MM.1S (cell line): ENCODE measurements at regions not wholly inside any gene's neighbourhood (a gene's known extent, or its start where the extent isn't known, plus 50 kb on each side); places are given as distances from the start of the nearest gene placed in this dataset.

Experiments used
- DNase-seq: peaks from one replicate; pipeline ENCODE4 v3.0.0-alpha.2; 2015
- H2AFZ ChIP-seq: fragments of 300-600 bp; sonication (generic); 2 replicates; pipeline ENCODE4 v1.6.0; 2016; ENCODE audit warnings: antibody characterized with exemption, low read length
- H3F3A ChIP-seq: fragments of 300-600 bp; sonication (generic); 2 replicates; pipeline ENCODE4 v1.6.1; 2016; ENCODE audit warnings: mild to moderate bottlenecking, antibody characterized with exemption, low read length, moderate library complexity, mixed read lengths; ENCODE audit not compliant: insufficient read depth
- H3K27ac ChIP-seq: fragments of 300-600 bp; sonication (generic); 2 replicates; pipeline ENCODE4 v1.5.1; 2016; ENCODE audit warnings: mild to moderate bottlenecking, low read length
- H3K27me3 ChIP-seq: fragments of 300-600 bp; sonication (generic); replicated peaks from 2 replicates; pipeline ENCODE4 v1.6.0; 2016; ENCODE audit warnings: low read length; ENCODE audit not compliant: insufficient read depth
- H3K36me3 ChIP-seq: fragments of 300-600 bp; sonication (generic); replicated peaks from 2 replicates; pipeline ENCODE4 v1.6.1; 2016; ENCODE audit warnings: mild to moderate bottlenecking, low read length, mixed read lengths; ENCODE audit not compliant: insufficient read depth
- H3K4me1 ChIP-seq: fragments of 300-600 bp; sonication (generic); 2 replicates; pipeline ENCODE4 v1.6.1; 2016; ENCODE audit warnings: low read length, mixed read lengths
- H3K4me2 ChIP-seq: fragments of 300-600 bp; sonication (generic); 2 replicates; pipeline ENCODE4 v1.6.0; 2016; ENCODE audit warnings: low read depth, low read length
- H3K4me3 ChIP-seq: fragments of 300-600 bp; sonication (generic); 2 replicates; pipeline ENCODE4 v1.5.1; 2016; ENCODE audit warnings: low read length, mixed read lengths
- H3K79me2 ChIP-seq: fragments of 300-600 bp; sonication (generic); 2 replicates; pipeline ENCODE4 v1.6.1; 2016; ENCODE audit warnings: mixed run types, low read length, mixed read lengths
- H3K9ac ChIP-seq: fragments of 300-600 bp; sonication (generic); 2 replicates; pipeline ENCODE4 v1.6.1; 2016; ENCODE audit warnings: low read length, mixed read lengths
- H3K9me2 ChIP-seq: fragments of 300-600 bp; sonication (generic); replicated peaks from 2 replicates; pipeline ENCODE4 v1.6.1; 2016; ENCODE audit warnings: mild to moderate bottlenecking, low read length, mixed read lengths; ENCODE audit not compliant: insufficient read depth
- H3K9me3 ChIP-seq: fragments of 300-600 bp; sonication (generic); replicated peaks from 2 replicates; pipeline ENCODE4 v1.6.1; 2016; ENCODE audit warnings: mild to moderate bottlenecking, low read length, mixed read lengths; ENCODE audit not compliant: insufficient read depth
- H4K20me1 ChIP-seq: fragments of 300-600 bp; sonication (generic); 2 replicates; pipeline ENCODE4 v1.6.1; 2016; ENCODE audit warnings: mild to moderate bottlenecking, low read length, moderate library complexity, mixed read lengths; ENCODE audit not compliant: insufficient read depth
- CTCF ChIP-seq: fragments of 300-600 bp; sonication (generic); IDR thresholded peaks from 2 replicates; pipeline ENCODE4 v1.5.1; 2016; ENCODE audit warnings: antibody characterized with exemption, low read length, mixed read lengths
- EZH2 ChIP-seq: fragments of 300-600 bp; sonication (generic); optimal IDR thresholded peaks from 2 replicates; pipeline ENCODE3; 2017; ENCODE audit warnings: low read depth, mild to moderate bottlenecking, antibody characterized with exemption, low read length, mixed read lengths
- EZH2phosphoT487 ChIP-seq: fragments of 300-600 bp; sonication (generic); IDR thresholded peaks from 2 replicates; pipeline ENCODE4 v1.6.1; 2018; ENCODE audit warnings: antibody characterized with exemption, low read length

GRCh38 chr1:103239034-103239433, 130.7 kb upstream of the COL11A1 start:
- Histone ChIP-seq H4K20me1 (no peaks in the 10 kb centered on the region), H3K27ac (no peak overlapping the region), H3K4me3 (no peak overlapping the region), H3K4me1 (no peaks in the 10 kb centered on the region), H3K79me2 (no peaks in the 10 kb centered on the region), H3K36me3 (no peaks in the 10 kb centered on the region), H3F3A (no peaks in the 10 kb centered on the region), H3K4me2 (no peak overlapping the region), H3K9me2 (no peaks in the 10 kb centered on the region), H3K9ac (no peak overlapping the region), H2AFZ (no peak overlapping the region), H3K27me3 (no peaks in the 10 kb centered on the region), H3K9me3 (no peaks in the 10 kb centered on the region)
- DNase-seq = no peak
- TF ChIP-seq EZH2 = no peak
- TF ChIP-seq EZH2phosphoT487 = no peak
- no peak for TF ChIP-seq CTCF

GRCh38 chr1:103230061-103230460, 121.7 kb upstream of the COL11A1 start:
- H3K9ac ChIP-seq = no peak overlapping the region

DNA sequence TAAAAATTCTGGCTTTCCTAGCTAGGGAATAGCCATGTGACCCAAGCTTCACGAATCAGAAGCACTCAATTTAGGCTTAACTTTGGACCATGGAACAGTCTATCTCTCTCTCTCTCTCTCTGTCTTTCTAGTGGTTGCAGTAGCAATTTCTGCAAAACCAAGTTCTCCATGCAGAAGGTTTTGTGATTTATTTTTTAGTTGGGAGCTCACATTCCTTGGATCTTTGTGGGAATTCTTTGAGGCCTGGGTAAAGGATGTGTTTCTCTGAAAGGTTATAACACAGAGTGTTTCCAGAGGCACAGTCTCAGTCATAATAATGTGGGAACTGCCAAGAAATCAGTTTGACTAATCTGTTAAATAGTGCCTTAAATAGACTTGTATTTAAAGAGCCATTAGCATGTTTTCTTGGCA, 112.3 kb upstream of the COL11A1 start:
- no peak overlapping the region for H2AFZ ChIP-seq
- no peak overlapping the region for H3K4me2 ChIP-seq
- no peaks in the 10 kb centered on the region for H3F3A ChIP-seq
- no peaks in the 10 kb centered on the region for H4K20me1 ChIP-seq
- H3K27ac ChIP-seq = no peak overlapping the region
- no peaks in the 10 kb centered on the region for H3K36me3 ChIP-seq
- no peaks in the 10 kb centered on the region for H3K9me3 ChIP-seq
- H3K4me3 ChIP-seq = no peak overlapping the region
- H3K9me2 ChIP-seq = no peaks in the 10 kb centered on the region
- no peaks in the 10 kb centered on the region for H3K4me1 ChIP-seq
- TF ChIP-seq EZH2phosphoT487 (no peak), EZH2 (no peak), CTCF (no peak)
- H3K79me2 ChIP-seq = no peaks in the 10 kb centered on the region
- no peak overlapping the region for H3K9ac ChIP-seq
- no peaks in the 10 kb centered on the region for H3K27me3 ChIP-seq
- no peak for DNase-seq

More at GRCh38 chr1:103230061-103230460, 121.7 kb upstream of the COL11A1 start:
- Histone ChIP-seq H3K27ac (no peak overlapping the region), H3F3A (no peaks in the 10 kb centered on the region), H3K79me2 (no peaks in the 10 kb centered on the region), H3K36me3 (no peaks in the 10 kb centered on the region), H3K9me2 (no peaks in the 10 kb centered on the region), H3K4me2 (no peak overlapping the region), H3K4me1 (no peaks in the 10 kb centered on the region), H4K20me1 (no peaks in the 10 kb centered on the region), H3K27me3 (no peaks in the 10 kb centered on the region), H2AFZ (no peak overlapping the region), H3K4me3 (no peak overlapping the region), H3K9me3 (no peaks in the 10 kb centered on the region)
- TF ChIP-seq CTCF (no peak), EZH2phosphoT487 (no peak), EZH2 (no peak)
- DNase-seq = no peak
